HG03342 (cell line): ENCODE measurements at regions not wholly inside any gene's neighbourhood (a gene's known extent, or its start where the extent isn't known, plus 50 kb on each side); places are given as distances from the start of the nearest gene placed in this dataset.

ENCODE experiments used
- ATAC-seq: cut with Tn5 transposase; IDR thresholded peaks from one replicate; pipeline ENCODE4 v1.9.1; 2021; ENCODE audit warnings: mild to moderate bottlenecking, moderate library complexity; ENCODE audit not compliant: unreplicated experiment

DNA sequence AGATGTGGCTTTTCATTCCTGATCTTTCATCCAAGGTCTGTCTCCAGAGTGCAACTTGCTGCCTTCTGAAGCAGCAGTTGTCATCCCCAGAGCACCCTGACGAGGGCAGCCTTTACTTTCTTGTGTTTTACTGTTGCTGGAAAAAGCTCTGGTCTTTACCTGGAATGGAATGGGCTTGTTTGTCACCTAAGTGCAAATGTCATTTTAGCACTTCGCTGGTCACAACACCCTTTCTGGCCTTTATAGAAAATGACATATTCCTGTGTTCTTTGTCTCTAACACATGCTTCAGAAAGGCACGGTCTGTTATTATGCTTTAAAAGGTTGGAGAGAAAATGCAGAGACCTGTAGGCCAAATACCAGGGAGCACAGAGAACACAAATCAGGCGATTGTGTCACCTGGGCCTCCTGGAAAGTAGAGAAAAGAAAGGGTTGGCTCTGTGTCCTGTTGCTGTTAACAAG, 332.7 kb upstream of the IGFBP7 start:
- peak; percentile 62 for ATAC-seq

DNA sequence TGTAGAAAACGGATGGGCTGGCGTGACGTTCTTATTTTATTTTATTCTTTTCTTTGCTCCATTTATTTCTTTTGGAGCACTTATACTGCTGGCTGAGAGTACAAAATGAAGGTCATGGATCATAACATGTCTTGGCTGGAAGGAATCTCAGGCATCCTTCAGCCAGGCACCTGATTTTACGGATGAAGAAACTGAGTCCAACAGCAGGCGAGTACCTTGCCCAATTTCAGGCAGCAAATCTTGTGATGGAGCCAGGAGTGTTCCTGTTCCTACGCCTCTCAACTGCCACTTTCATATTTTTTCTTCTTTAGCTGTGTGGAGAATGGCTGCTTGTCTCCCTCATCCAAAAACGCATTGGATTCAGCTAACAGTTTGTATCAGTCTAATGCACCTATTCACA, 332.1 kb upstream of the IGFBP7 start:
- ATAC-seq, result no peak

DNA sequence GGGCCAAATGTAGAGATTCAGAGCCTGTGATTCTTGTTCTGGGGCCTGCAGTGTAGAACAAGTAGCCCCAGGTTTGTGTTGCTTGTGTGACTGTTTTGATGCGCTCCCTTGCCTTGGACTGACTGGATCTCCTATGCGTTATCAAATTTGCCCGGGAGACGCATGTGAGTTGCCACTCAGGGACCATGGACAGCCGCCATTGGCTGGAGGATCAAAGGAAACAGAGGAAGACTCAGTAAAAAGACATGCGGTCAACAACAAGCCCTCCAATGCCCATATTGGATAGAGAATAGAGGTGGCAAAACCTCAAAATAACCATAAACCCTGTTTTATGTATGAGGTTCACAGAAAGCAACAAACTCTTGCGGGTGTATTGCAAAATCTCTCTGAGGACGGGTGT, 327.5 kb upstream of the IGFBP7 start:
- no peak for ATAC-seq

DNA sequence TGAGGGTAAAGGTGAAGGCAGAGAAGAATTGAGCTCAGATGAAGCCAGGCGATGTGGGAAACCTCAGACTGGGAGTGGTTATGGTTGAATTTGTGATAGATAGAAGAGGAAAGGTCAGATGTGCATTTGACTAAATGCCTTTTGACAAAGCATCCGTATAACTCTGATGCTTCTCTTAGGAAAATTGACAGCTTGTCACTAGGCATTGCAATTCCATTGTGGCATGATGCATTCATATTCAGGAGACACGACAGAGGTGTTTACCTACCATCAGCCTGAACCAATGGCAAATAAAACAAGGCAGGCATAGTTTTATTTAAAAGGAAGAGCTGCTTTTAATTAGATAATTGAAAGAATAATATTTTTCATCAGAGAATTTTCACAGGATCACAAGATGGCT, 325.1 kb upstream of the IGFBP7 start:
- ATAC-seq, result no peak

DNA sequence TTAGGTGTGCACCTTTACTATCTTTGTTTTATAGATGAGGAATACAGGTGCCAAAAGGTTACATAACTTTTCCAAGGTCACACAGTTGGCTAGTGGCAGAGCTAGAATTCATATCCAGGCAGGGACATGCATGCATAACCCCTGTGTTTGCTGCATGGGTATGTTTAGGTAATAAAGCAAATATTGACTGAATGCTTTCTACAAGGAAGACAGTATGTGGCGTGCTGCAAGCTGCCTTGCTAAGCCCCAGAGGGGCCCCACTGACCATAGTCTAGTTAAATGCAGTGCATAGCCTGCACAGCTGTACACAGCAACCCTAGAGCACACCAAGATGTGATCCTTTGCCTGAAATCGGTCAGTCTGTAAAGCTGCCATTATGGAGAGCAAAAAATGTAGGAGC, 320.5 kb upstream of the IGFBP7 start:
- no peak for ATAC-seq

DNA sequence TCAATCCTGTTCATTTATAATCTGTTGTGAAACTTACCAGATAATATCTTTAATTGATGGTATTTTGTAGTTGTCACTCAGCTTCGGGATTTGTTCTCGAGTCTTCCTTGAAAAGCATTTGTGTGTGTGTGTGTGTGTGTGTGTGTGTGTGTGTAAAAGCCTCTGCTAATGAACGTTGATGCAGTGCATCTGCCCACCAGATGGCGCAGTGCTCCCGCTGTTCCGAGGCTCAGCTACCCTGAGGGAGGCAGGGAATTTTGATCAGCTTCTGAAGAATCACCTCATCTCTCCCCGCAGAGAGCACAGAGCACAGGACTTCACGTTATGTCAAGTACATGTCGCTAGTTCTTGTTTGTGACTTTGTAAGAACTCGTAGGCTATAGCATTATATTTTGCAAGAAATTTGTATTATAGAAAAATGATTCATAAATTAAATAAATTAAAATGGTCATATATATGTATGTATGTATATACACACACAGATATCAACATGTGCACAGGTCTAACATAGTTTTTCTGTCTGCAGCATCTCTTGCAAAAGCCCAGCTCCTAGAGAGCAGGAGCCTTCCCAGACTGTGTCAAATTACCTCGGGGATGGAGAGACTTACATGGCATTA, 316.7 kb upstream of the IGFBP7 start:
- ATAC-seq, result peak; percentile 89

DNA sequence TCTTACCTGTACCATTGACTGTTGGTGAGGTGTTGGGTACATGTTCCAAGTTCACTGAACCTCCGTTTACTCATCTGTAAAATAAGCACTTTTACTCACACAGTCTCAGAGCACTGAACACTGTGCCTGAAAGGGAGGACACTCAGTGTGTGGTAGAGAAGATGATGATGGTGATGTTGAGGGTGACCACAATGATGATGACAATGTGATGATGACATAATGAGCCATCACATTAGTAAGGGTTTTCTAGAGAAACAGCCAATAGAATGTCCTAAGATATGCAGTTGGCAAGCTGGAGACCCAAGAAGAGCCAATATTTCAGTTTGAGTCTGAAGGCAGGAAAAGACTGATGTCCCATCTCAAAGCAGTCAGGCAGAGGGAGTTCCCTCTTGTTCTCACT, 315.4 kb upstream of the IGFBP7 start:
- no peak for ATAC-seq

DNA sequence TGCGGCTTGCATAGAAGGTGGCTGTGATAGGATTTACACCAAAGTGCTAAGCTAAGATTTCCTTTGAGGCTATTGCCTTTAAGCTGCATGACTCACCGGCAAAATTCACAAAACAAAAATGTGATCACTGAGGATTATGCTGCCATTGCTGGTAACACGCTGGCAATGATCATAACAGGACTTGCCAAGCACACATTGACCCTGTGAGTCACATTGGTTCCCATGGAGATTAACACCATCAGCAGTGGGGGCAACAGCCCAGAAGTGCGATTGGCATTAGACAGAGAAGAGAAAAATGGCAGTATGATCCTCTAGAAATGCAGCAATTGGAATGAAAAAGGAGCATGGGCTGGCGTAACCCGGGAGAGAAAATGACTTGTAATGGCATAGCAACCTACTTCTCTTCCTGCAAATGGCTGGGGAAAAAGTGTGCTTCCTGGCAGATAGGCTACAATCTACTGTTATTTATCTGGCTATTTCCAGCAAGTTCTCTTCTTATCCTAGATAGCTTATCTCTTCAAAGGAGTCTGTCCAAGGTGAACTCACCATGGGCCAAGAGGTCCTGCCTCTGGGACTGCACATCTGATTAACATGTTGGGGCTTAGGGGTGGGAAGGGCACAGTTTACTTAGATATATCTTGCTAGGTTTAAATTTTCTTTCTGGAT, 314.2 kb upstream of the IGFBP7 start:
- no peak for ATAC-seq

DNA sequence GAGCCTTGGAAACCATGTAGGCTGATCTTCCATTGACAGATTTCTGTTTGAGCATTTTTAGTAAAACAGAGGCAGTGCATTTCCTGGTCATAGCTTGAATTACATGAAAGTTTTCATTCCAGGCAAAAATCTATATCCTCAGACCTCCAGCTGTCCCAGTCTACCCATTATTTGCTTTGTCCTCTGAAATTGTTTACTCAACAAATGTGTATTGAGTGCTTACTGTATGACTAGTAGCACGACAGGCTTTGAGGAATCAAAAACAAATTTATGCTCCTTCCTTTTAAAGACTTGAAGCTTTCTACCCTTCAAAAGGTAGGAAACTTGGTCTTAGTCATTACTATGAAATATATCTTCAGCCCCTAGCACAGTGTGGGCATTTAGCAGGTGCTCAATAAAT, 307.9 kb upstream of the IGFBP7 start:
- ATAC-seq, result no peak

DNA sequence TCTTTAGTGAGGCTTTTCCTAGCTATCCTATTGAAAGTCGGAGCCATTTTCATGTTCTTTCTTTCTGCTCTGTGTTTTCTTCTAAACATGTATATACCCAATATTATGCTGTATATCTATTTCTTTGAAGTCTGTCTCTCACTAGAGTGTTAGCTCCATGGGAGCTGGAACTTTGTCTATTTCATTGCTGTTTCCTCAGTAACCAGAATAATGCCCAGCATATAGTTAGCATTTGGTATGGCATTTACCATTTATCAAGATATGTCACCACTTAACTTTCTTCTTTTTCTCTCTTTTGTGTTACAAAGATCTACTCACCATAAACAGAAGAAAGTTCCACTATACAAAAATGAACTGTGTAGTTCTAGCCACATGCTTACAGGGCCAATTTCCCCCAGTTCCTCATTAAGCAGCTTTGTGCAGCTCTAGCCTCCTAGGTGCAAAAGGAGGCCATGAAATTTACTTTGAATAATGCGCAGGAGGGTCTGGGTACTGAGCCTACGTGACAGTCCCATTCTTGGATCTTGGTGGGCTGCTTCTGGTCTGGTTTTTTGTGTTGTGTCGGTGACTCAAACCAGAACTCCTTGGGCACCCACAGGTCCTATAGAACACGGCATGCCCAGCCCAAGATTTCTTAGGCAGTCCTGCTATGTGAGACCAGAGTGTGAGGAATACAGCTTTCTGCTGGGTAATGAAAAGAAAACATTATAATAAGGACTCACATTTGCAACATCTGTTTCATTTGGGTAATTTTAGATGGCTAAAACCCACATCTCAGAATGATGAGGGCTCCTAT, 302.3 kb upstream of the IGFBP7 start:
- ATAC-seq, result no peak

DNA sequence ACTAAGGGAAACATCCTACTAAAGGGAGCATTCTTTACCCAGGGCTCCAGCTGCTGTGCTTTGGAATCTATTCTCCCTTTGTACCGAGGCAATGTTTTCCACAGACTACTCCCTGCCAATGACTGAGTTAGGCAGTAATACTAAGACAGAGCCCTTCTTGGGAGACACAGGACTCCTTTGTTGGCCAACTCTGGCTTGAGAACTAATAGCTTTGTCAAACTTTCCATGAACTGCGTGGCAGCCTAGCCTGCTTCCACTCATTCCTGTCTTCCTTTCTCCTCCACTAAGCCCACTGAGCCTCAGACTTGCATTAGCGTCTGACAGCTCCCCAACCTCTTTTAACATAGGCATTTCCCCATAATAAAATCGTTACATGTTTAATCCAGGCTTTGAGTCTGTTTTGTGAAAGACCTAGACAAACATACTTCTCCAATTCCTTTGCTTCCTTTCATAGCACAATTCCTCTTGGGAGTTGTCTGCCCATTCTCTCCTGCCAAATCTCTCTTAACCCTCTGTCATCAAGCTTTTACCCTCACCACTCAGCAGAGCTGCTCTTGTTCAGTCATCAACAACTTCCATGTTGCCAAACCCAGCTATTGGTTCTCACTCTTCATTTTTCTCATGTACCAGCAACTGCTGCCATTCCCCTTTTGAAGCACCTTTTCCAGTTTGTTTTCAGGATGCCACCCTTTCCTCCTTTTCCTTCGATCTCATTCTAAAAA, 300.3 kb upstream of the IGFBP7 start:
- no peak for ATAC-seq

DNA sequence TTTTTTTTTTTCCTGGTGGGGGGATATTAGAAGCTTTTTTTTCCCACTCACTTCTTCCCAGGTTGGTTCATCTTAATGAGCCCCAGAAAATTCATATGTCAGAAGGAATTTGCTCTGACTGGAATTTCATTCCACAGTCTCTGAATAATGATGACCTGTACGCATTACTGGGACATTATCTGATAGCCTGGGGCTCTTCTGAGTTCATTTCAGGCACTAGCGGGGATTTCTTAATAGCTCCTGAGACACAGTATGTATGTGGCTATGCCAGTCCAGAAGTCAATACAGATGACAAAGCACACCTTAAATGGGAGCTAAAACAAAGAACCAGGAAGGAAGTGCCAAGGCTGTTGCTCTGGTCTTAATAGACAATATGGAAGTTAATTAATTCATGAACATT, 295.2 kb upstream of the IGFBP7 start:
- ATAC-seq, result no peak

DNA sequence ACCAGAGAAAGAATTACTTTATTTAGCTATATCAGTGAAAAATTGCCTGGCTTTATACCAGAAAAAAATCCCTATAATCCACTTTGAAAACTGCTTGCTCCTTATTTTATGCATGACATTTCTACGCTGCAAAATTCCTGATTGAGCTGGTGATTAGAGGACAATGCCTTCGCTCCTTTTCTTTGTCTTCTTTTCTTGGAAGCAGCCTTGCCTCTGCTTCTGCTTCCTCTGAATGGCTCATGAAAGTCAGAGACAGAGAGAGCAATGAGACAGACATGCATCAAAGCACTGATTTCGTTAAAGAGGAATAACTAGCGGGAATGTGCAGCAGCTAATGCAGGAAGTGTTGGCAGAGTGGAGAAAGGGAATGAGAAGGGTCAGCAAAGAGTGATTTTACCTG, 294.3 kb upstream of the IGFBP7 start:
- no peak for ATAC-seq

DNA sequence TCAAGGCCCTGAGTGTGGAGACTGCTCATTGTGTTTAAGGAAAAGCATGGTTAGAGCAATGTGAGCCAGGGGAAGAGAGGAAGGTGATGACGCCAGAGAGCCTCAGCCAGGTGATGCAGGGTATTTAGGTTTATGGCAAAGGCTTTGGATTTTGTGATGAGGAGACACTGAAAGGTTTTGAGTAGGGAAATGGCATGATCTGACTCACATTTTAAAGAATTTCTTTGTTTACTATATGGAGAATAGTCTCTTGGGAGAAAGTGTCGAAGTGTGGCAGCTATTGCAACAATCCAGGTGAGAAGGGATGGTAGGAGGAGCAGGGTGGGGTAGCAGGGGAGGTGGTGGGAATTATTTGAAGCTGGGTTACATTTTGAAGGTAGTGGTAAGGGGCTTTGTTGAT, 293.4 kb upstream of the IGFBP7 start:
- ATAC-seq, result no peak

DNA sequence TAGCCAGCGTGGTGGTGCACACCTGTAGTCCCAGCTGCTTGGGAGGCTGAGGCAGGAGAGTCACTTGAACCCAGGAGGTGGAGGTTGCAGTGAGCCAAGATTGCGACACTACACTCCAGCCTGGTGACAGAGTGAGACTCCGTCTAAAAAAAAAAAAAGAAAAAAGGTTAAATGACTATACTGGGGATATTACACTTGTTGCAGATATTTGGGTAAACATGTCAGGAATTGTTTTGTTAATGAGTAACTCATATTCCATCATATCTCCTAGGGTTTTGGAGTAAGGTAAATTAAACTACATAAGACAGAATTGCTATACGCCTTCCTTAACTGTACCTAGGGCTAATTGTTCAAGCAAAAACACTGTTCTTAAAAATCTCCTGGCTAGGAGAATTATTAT, 291.4 kb upstream of the IGFBP7 start:
- no peak for ATAC-seq

DNA sequence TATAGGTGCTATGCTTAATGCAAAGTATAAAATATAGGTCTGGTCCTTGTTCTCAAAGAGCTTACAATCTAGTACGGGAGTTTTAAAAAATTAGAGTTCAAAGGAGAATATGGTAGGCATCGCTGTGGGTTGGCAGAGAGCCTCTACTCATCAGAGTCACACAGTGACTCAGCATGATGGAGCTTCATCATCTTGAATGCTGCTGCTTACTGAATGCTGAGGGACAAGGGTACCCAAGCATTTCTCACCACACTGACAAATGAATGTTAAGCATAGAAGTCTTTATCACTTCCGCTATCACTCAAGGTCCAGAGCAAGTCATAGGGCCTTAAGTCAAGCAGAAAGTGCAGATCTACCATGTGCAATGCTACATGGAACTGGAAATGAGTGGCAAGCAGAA, 268.6 kb upstream of the IGFBP7 start:
- no peak for ATAC-seq

DNA sequence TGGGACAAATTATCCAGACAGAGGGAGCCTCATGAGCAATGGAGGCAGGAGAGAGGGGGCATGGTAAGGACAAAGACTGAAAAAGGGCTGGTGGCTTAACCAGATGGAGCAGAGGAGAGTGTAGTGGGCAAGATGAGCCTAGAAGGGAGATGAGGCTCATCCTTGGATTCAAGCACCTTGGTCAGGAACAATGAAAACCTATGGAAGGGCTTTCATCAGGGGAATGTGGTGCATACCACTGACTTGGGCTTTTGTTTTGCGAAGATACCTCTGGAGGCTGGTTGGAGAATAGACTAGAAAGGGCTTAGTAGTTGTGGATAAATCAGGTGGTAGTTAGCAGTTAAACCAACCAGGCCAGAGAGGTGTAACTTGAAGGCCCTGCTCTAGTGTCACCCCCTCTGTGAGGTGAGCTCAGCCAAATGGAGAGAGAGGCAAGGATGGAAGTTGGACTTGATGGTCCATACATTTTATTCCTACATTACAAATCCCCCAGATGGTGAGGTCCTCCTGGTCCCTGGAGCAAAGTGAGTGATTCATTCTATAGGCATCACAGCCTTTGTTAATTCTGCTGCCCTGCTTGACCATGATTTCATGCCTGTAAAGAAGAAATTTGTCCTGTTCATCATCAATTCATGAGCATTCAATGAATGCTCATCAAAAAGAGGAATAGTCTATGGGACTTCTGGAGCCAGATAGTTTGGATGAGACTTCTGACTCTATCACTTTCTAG, 264.8 kb upstream of the IGFBP7 start:
- no peak for ATAC-seq

DNA sequence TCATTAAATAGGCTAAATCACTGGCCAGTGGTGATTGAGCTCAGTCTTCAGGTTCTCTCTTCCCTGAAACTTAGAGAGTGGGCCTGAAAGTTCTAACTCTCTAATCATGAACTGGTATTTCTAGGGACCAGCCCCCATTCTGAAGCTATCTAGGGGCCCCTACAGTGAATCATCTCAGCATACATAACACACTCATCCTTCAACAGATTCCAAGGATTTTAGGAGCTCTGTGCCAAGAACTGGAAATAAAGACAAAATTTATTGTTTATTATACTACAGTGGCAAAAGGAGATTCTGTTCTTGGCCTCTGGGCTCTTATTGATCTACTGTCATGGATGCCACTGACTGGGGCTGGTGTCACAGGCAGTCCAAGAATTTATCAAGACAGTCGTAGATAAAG, 263.8 kb upstream of the IGFBP7 start:
- ATAC-seq, result no peak

DNA sequence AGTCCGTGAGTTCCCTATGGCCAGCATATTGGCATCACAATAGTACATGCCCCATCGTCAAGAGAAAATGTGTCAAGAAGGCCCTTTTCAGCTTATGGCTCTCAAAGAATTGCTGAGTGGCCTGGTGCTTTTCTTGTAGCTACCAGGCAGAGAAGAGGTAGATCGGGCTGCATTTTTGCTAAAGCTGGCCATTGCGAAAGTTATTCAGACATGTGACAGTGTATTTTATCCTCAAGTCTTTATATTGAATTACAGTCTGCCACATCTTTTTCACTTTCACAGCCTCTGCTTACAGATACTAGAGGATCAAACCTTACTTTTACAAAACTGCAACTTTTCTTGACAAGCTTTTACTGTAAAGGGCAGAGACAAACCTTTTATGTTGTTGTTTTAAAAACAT, 261.5 kb upstream of the IGFBP7 start:
- no peak for ATAC-seq

DNA sequence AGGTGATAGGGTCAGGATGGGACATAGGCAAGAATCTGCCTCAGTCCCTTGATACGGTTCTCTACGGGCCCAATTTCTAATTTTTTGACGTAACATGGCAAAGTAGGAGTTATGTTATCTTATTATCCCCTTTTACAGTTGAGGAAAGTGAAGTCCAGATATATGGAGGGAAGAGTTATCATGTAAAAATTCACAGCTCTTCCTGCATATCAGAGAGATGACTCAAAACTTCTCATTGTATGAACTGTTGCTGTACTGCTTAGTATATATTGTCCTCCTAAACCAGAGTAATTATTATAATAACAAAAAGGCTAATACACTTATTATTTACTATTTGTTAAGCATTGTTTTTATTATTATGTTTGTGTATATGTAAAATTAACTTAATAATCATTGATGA, 260.5 kb upstream of the IGFBP7 start:
- no peak for ATAC-seq

DNA sequence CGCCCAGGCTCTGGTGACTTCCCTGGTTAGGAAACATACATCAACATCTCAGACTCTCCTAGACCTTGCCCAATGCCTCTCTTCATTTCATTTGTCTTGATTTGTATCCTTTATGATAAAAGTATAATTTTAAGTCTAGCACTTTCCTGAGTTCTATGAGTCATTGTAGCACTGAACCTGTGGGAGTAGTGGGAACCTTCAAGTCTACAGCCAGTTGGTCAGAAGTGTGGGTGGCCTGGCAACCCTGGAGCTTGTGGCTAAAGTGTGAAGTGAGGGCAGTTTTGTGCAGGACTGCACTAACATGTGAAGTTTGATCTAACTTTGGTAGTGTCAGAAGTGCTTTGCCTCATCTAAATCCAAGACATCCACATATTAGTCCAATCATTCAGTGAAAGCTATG, 259.3 kb upstream of the IGFBP7 start:
- no peak for ATAC-seq
